GM12873 (cell line): ENCODE measurements at regions not wholly inside any gene's neighbourhood (a gene's known extent, or its start where the extent isn't known, plus 50 kb on each side); places are given as distances from the start of the nearest gene placed in this dataset.

Experiments used
- TF ChIP-seq, protein P1 (sequence below): IDR thresholded peaks from 2 replicates; pipeline ENCODE4 v1.5.1; 2012; ENCODE audit warnings: low read depth, mild to moderate bottlenecking, moderate library complexity, low read length, control low read depth; ENCODE audit not compliant: insufficient read depth; ENCODE audit errors: missing control alignments

DNA sequence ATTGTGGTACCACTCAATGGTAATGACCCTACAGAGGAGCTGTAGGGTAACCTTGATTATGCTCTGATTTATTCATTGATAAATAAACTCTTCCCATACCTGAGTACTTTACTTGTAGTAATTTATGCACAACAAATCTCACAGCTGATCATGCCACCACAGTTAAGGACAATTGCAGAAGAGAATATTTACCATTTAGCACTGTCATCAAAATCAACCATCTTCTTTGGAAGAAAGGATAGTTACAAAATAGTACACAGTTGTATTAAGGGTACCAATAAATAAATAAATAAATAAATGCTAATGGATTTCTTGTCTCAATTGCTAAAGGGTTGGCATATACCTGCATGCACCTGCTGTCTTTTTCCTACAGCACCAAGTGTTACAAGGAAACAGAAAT is 97.6 kb upstream of the PDE1C start:
- TF ChIP-seq, protein P1, sequence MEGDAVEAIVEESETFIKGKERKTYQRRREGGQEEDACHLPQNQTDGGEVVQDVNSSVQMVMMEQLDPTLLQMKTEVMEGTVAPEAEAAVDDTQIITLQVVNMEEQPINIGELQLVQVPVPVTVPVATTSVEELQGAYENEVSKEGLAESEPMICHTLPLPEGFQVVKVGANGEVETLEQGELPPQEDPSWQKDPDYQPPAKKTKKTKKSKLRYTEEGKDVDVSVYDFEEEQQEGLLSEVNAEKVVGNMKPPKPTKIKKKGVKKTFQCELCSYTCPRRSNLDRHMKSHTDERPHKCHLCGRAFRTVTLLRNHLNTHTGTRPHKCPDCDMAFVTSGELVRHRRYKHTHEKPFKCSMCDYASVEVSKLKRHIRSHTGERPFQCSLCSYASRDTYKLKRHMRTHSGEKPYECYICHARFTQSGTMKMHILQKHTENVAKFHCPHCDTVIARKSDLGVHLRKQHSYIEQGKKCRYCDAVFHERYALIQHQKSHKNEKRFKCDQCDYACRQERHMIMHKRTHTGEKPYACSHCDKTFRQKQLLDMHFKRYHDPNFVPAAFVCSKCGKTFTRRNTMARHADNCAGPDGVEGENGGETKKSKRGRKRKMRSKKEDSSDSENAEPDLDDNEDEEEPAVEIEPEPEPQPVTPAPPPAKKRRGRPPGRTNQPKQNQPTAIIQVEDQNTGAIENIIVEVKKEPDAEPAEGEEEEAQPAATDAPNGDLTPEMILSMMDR, result no peak

DNA sequence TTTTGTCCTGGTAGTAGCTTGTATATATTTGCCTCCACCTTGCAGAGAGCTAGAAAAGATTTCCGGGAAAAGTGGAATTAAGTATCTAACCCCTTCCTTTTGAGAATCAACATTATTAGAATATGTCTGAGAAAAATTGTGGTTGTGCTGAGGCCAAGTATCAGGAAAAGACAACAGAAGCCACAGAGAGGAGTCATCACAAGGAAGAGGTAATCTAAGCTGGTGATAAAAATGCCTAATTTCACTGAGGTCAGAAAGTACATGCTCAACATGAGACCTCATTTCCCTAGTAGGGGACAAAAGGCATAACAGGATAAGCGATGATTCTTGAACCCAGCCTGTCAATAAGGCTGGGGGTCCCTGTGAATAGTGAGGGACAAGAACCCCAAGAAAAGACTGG is 97.0 kb upstream of the PDE1C start:
- TF ChIP-seq, protein P1, result no peak

DNA sequence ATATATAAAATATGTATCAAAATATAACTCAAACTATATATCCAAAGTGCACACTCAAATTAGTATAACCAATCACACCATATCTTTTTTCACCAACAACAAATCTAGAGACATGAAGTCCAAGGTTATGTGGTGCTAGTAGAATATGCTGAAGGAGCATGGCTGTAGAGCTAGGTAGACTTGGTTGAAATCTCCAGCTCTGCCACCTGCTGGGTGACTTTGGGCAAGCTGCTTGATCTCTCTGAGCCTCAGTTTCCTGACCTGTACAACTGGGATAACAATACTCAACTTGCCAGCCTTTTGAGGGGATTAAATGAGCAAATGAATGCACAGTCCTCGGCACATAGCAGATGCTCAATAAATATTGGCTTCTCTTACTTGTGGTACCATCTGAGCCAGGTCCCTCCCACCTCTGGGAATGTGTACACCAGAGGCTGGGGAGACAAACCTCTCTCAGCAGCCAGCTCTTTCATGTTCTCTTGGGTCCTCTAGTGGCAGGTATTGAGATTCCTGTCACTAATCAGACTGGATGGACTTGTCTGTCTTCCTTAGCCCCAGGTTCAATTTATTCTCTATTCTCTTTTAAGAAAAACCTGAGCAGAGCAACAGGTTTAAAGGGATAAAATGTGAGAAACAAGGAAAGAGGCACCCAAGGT is 94.3 kb upstream of the PDE1C start:
- TF ChIP-seq, protein P1, result peak; percentile 34

DNA sequence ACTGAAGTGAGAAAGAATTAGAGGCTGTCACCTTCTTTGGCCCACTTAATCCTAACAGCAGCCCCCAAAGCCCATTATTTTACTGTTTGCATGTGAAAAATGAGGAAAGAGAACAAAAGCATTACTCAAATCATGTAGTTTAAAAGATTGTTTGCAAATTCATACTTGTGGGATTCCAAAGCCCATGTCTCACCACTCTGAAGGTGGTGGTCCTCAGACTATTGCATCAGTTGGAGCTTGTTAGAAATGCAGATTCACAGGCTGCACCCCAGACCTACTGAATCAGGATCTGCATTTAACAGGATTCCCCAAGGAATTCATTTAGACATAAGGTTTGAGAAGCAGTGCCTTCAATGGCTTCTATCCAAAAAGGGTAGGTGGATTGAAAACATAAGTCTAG is 93.7 kb upstream of the PDE1C start:
- TF ChIP-seq, protein P1, result no peak

DNA sequence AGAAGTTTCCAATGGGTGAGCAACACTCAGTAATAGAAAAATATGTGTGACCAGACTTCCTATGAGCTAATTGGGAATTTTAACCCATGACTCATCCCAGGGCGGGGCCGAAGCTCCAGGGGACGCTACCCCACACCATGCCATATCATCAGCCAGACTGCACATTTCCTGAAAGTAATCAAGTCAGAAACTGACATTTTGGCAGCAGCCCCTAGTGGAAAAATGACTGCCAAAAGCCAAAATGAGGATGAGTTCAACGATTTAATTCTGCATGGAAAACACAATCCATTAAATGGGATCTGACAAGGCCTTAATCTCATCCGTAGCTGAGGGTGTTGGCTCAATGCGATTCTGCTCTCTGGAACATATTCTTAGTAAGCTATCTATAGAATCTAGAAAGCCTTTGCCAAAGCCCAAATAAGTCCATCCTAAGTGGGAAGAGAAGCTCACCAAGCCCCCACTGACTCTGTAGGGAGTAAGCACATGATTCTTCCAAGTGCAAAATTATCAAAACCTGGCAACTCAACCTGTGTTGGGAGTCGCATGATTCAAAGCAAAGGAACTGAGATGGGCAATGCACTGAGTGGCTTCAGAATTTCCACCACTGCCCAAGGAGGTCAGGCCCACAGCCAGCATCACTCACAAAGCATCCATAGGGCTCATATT is 93.1 kb upstream of the PDE1C start:
- TF ChIP-seq, protein P1, result no peak

DNA sequence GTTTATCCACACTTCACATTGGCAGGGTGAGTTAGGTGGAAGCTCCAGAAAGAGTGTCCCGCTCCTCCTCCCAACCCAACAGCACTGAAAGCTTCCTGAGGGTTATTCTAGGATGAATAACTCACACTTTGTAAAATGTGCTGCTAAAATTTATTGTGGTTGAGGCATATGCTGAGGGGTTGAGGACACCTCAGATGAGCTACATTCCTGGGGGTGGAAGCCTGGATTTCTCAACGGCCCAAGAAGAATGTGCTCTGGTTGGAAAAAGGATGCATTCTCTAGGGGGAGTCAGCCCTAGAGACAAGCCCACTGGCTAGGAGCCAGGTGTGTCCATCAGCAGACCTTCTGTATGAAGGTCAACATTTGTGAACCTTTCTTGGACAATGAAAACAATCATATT is 91.5 kb upstream of the PDE1C start:
- TF ChIP-seq, protein P1, result no peak

DNA sequence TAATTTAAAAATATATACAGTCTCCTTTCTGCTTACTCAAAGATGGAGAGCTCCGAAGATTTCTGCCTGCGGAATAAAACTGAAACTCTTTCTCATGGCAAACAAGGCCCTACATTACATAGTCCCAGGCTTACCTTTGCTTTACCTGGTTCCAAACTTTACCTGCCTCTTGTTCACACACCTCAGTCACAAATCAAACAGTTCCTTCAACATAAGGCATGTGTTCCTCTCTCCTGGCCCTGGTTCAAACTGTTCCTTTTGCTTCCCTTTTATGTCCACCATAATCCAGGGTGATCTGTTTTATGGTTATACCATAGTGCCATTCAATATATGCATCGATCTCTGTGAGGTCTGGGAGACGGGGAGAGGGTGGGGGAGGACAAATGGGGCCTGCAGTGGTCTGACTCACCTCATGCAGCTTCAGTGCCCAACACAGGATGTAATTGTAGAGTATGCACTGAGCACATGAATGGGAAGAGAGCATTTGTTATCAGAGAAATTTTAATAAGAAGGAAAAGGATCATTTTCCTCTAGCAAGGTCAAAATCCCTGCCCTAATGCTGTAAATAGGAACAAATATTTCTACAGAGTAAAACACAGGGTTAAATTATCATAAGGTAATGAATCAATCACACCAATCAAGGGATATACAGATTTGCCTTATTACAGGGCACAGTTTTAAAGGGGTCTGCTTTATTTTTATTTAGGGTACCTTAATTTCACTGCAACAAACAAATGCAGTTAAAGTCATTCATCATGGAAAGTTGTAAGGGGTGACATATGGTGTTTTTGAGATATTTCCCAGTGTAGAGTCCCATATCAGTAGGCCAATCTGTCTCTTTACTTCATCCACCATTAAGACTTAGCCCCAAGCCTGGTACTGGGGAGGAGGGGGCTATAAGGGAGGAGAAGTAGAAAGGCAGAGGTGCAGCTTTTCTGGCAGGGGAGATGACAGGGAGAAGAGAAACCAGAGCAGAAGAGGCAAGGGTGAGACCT is 88.8 kb upstream of the PDE1C start:
- TF ChIP-seq, protein P1, result no peak
